ENCODE measurements at regions not wholly inside any gene's neighbourhood (a gene's known extent, or its start where the extent isn't known, plus 50 kb on each side); places are given as distances from the start of the nearest gene placed in this dataset.
"Not testable (repeated sequence)": the region's sequence is repeated elsewhere in the genome, so short reads cannot be mapped to it uniquely, and the experiment has no call there.

DNA sequence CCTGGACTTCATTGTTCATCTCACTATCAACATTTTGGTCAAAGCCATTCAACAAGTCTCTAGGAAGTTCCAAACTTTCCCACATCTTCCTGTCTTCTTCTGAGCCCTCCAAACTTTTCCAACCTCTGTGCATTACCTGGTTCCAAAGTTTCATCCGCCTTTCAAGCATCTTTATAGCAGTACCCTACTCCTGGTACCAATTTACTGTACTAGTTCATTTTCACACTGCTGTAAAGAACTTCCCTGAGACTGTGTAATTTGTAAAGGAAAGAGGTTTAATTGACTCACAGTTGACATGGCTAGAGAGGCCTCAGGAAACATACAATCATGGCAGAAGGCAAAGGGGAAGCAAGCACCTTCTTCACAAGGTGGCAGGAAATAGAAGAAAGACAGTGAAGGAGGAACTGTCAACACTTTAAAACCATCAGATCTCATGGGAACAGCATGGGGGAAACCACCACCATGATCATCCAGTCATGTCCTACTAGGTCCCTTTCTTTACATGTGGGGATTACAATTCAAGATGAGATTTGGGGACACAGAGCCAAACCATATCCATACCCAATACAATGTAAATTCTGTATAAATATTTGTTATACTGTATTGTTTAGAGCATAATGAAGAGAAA is 109.7 kb downstream of the C12orf75 start:
- Histone ChIP-seq H3K27ac (ENCODE audit: low read depth, low read length, severe bottlenecking) (no peak overlapping the region), H3K4me3 (ENCODE audit: extremely low read depth, insufficient read depth, low read length, poor library complexity, severe bottlenecking) (no peak overlapping the region), H3K4me1 (ENCODE audit: control insufficient read depth, insufficient read depth, low read length, poor library complexity, severe bottlenecking) (peaks cover 11% of the 10 kb centered on the region), H3K9me3 (ENCODE audit: control insufficient read depth, low read length) (peaks cover 31% of the 10 kb centered on the region), H3K36me3 (ENCODE audit: control insufficient read depth, insufficient read depth, low read length) (no peaks in the 10 kb centered on the region)
- WGBS, 2 experiments (ENCODE audit: insufficient coverage in 2 of 2): 86% methylated on average over 1 of the region's 1 CpG; no CpG with 5 or more reads in 1 of the 2 experiments

DNA sequence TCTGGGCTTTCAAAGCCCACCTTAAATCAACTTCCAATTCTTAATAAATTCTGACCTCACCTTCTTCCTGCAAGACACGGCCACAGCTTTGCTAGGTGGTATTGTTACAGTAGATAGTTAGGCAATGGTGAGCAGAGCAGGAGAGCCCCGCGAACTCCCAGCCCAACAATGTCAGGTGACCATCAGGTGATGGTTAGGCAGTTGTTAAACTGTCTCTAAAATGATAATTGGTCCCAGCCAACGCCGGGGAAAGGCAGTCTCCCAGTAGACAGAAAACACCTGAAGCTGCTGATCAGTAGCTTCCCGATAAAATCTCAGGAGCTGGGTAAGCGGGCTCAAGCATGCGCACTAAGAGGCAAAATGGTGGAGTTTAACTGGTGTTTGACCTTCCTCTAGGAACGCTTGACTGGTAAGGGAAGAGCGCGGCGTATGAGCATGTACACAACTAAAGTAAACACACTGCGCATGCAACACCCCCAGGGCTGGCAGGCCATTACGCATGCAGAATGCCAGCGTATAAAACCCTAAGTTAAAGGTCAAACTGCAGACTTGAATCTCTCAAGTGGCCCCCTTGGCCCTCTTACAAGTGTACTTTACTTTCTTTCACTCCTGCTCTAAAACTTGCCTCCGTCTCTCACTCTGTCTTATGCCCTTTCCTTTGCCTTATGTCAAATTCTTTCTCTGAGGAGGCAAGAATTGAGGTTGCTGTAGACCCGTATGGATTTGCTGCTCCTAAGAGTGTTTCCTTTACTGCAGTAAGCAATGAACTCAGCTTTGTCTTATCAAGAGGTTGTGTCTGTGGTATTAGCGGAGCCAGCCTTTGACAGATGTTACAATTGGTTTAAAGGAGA is 113.5 kb downstream of the C12orf75 start:
- Histone ChIP-seq H3K4me1 (ENCODE audit: control insufficient read depth, insufficient read depth, low read length, poor library complexity, severe bottlenecking) (peaks cover 22% of the 10 kb centered on the region), H3K4me3 (ENCODE audit: extremely low read depth, insufficient read depth, low read length, poor library complexity, severe bottlenecking) (no peak overlapping the region), H3K36me3 (ENCODE audit: control insufficient read depth, insufficient read depth, low read length) (no peaks in the 10 kb centered on the region), H3K9me3 (ENCODE audit: control insufficient read depth, low read length) (peaks cover 13% of the 10 kb centered on the region), H3K27ac (ENCODE audit: low read depth, low read length, severe bottlenecking) (peak overlapping the region; percentile 24)
- WGBS, 2 experiments (ENCODE audit: insufficient coverage in 2 of 2): 94 to 96% methylated on average over 10 to 11 of the region's 18 CpGs

DNA sequence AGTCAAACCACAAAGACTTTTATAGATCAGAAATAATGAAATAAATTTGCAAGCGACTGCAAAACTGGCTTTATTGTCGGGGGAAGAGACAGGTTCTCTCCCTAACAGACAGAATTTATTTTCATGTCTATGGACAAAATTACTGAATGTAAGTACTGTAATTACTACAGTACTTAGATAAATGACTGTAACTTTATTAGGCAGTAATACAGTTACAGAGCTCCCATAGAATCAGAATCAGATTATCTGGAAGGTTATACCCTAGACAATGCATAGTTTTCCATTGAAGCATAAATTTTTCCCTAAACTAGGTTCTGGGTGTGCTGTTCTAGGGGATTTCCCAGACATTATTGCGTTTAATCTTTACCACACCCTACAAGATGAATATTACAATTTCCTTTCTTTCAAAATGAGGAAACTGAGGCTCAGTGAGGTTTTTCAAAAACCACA is 114.2 kb downstream of the C12orf75 start:
- WGBS, 2 experiments (ENCODE audit: insufficient coverage in 2 of 2): no CpG with 5 or more reads among the region's 3 CpGs
- H3K27ac ChIP-seq (ENCODE audit: low read depth, low read length, severe bottlenecking): peak overlapping the region; percentile 48
- no peaks in the 10 kb centered on the region for H3K36me3 ChIP-seq (ENCODE audit: control insufficient read depth, insufficient read depth, low read length)
- H3K4me3 ChIP-seq (ENCODE audit: extremely low read depth, insufficient read depth, low read length, poor library complexity, severe bottlenecking): no peak overlapping the region
- H3K4me1 ChIP-seq (ENCODE audit: control insufficient read depth, insufficient read depth, low read length, poor library complexity, severe bottlenecking): peaks cover 22% of the 10 kb centered on the region
- peaks cover 7% of the 10 kb centered on the region for H3K9me3 ChIP-seq (ENCODE audit: control insufficient read depth, low read length)

DNA sequence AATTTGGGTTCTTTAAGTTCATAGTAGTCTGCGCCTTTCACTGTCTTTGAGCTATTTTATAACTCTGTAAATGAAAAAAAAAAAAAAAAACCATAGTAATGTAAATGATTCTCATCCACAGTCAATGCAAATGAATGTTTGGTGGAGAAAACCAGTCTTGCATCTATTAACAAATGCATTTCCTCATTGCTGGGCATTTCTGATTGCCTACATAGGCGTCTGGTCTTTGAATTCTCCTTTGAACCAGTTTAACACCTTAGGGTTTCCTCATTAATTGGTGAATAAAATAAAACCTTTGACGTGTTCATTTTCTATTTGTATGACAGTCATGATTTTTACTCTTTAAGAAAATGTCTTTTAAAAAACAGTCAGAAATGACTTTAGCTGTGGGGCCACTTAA is 114.8 kb downstream of the C12orf75 start:
- H3K27ac ChIP-seq (ENCODE audit: low read depth, low read length, severe bottlenecking): peak overlapping the region; percentile 51
- no peak overlapping the region for H3K4me3 ChIP-seq (ENCODE audit: extremely low read depth, insufficient read depth, low read length, poor library complexity, severe bottlenecking)
- peaks cover 5% of the 10 kb centered on the region for H3K9me3 ChIP-seq (ENCODE audit: control insufficient read depth, low read length)
- no CpG with 5 or more reads among the region's 3 CpGs for WGBS, 2 experiments (ENCODE audit: insufficient coverage in 2 of 2)
- peaks cover 22% of the 10 kb centered on the region for H3K4me1 ChIP-seq (ENCODE audit: control insufficient read depth, insufficient read depth, low read length, poor library complexity, severe bottlenecking)
- H3K36me3 ChIP-seq (ENCODE audit: control insufficient read depth, insufficient read depth, low read length): no peaks in the 10 kb centered on the region

DNA sequence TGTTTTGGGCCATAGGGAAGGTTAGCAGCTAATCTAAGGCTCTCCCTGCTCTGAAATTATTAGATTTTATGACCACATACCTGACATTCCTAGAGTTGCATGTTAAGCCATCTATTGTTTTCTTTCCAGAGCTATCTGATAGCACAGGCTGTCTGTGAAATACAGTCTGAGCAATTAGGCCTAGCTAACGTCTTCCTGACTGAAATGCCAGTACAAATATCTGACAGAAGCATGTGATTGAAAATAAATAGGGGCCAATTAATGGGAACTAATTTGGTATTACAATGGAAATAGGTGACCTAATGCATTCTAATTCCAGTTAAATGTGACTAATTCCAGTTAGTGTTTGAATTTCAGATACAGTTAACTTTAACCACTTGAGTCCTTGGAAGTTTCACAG is 115.2 kb downstream of the C12orf75 start:
- 17 to 71% methylated on average over 1 of the region's 1 CpG for WGBS, 2 experiments (ENCODE audit: insufficient coverage in 2 of 2)
- peak overlapping the region; percentile 51 for H3K27ac ChIP-seq (ENCODE audit: low read depth, low read length, severe bottlenecking)
- no peak overlapping the region for H3K4me3 ChIP-seq (ENCODE audit: extremely low read depth, insufficient read depth, low read length, poor library complexity, severe bottlenecking)
- H3K4me1 ChIP-seq (ENCODE audit: control insufficient read depth, insufficient read depth, low read length, poor library complexity, severe bottlenecking): peaks cover 22% of the 10 kb centered on the region
- H3K36me3 ChIP-seq (ENCODE audit: control insufficient read depth, insufficient read depth, low read length): no peaks in the 10 kb centered on the region
- H3K9me3 ChIP-seq (ENCODE audit: control insufficient read depth, low read length): peaks cover 5% of the 10 kb centered on the region

DNA sequence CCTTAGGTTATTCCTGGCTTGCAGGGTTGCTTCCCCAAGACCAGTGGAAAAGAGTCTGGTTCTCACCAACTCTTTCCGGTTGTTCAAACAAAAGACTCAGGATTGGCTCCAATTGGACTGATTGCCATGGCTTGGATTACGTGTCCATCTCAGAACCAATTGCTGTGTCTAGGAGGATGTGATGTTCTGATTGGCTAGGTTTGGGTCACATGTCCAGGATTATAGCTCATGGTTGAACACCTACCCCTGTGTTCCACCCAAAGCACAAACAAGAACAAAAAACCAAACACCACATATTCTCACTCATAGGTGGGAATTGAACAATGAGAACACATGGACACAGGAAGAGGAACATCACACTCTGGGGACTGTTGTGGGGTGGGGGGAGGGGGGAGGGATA is 116.0 kb downstream of the C12orf75 start:
- H3K36me3 ChIP-seq (ENCODE audit: control insufficient read depth, insufficient read depth, low read length); H3K27ac ChIP-seq (ENCODE audit: low read depth, low read length, severe bottlenecking); H3K9me3 ChIP-seq (ENCODE audit: control insufficient read depth, low read length); H3K4me3 ChIP-seq (ENCODE audit: extremely low read depth, insufficient read depth, low read length, poor library complexity, severe bottlenecking): not testable (repeated sequence)
- WGBS, 2 experiments (ENCODE audit: insufficient coverage in 2 of 2): 92 to 100% methylated on average over 1 to 2 of the region's 2 CpGs
- H3K4me1 ChIP-seq (ENCODE audit: control insufficient read depth, insufficient read depth, low read length, poor library complexity, severe bottlenecking): peaks cover 22% of the 10 kb centered on the region

DNA sequence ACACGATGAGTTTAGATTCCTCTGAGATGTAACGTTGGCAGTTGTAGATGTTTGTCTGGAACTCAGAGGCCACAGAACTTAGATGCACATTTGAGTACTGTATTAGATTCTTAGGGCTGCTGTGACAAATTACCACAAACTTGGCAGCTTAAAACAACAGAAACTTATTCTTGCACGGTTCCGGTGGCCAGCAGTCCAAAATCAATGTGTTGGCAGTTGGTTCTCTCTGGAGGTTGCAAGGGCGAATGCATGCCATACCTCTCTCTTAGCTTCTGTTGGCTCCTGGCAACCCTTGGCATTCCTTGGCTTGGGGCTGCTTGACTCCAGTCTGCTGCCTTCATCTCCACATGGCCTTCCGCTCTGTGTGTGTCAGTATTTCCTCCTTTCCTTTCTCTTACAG is 118.9 kb downstream of the C12orf75 start:
- Histone ChIP-seq H3K4me1 (ENCODE audit: control insufficient read depth, insufficient read depth, low read length, poor library complexity, severe bottlenecking) (peaks cover 18% of the 10 kb centered on the region), H3K4me3 (ENCODE audit: extremely low read depth, insufficient read depth, low read length, poor library complexity, severe bottlenecking) (no peak overlapping the region), H3K27ac (ENCODE audit: low read depth, low read length, severe bottlenecking) (no peak overlapping the region), H3K9me3 (ENCODE audit: control insufficient read depth, low read length) (no peaks in the 10 kb centered on the region), H3K36me3 (ENCODE audit: control insufficient read depth, insufficient read depth, low read length) (no peaks in the 10 kb centered on the region)
- 85 to 88% methylated on average over 4 to 6 of the region's 6 CpGs for WGBS, 2 experiments (ENCODE audit: insufficient coverage in 2 of 2)

DNA sequence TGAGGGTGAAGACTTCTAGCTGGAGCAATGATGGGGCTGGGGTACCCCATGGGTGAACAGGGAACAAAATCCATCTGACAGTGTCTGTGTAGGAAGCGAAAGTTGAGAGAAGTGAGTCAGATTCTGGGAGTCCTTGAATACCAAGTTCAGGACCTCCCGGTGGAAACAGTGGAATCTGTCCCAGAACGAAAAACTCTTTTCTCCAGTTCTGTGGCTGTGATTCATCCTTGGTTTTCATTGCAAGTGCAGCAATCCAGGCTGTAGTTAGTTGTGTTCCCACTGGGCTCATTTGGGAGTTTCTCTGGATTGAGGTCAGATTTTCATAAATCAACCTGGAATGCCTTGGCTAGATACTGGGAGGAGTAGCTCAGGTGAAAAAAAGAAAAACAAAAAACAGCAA is 120.7 kb downstream of the C12orf75 start:
- Histone ChIP-seq H3K36me3 (ENCODE audit: control insufficient read depth, insufficient read depth, low read length) (no peaks in the 10 kb centered on the region), H3K4me1 (ENCODE audit: control insufficient read depth, insufficient read depth, low read length, poor library complexity, severe bottlenecking) (peaks cover under 1% of the 10 kb centered on the region), H3K4me3 (ENCODE audit: extremely low read depth, insufficient read depth, low read length, poor library complexity, severe bottlenecking) (no peak overlapping the region), H3K9me3 (ENCODE audit: control insufficient read depth, low read length) (no peaks in the 10 kb centered on the region), H3K27ac (ENCODE audit: low read depth, low read length, severe bottlenecking) (no peak overlapping the region)
- 89 to 97% methylated on average over 3 of the region's 3 CpGs for WGBS, 2 experiments (ENCODE audit: insufficient coverage in 2 of 2)

DNA sequence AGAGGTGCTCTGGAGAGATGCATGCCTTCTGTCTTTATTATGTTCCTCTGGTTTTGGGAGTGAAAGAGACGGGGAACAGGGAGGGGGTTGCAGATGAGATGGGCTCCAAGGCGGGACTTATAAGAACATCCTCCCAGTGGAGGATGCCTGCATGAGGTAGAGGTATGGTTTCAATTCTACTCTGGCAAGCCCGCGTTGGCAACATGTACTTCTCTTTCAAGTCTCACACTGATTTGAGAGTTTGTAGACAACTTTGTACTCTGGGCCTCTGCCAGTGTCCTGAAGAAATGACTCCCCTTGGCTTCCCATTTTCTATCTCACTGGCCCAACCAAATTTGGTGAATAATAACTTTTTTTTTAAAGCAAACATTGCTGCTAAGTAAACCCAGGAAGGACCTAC is 121.3 kb downstream of the C12orf75 start:
- no peaks in the 10 kb centered on the region for H3K4me1 ChIP-seq (ENCODE audit: control insufficient read depth, insufficient read depth, low read length, poor library complexity, severe bottlenecking)
- H3K4me3 ChIP-seq (ENCODE audit: extremely low read depth, insufficient read depth, low read length, poor library complexity, severe bottlenecking): no peak overlapping the region
- H3K27ac ChIP-seq (ENCODE audit: low read depth, low read length, severe bottlenecking): no peak overlapping the region
- H3K9me3 ChIP-seq (ENCODE audit: control insufficient read depth, low read length): no peaks in the 10 kb centered on the region
- no peaks in the 10 kb centered on the region for H3K36me3 ChIP-seq (ENCODE audit: control insufficient read depth, insufficient read depth, low read length)
- 71 to 88% methylated on average over 3 to 4 of the region's 4 CpGs for WGBS, 2 experiments (ENCODE audit: insufficient coverage in 2 of 2)

DNA sequence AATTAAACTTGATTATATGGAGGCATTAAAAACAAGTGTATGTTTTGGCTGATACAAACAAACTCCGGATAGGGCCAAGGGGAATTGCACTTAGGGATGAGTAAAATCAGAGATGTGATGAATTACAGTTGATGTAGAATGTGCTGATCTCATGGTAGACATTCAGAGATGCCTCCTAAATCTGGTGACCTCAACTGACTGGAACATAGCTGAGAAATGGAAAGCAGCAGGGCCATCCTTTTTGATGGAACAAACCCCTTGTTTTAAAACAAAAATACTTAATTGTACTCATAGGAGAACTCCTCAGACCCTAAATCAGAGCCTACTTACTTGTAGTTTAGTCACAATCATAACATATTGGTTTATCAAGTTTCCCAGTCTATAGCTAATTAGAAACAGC is 122.8 kb downstream of the C12orf75 start:
- WGBS, 2 experiments (ENCODE audit: insufficient coverage in 2 of 2): 91 to 100% methylated on average over 1 of the region's 1 CpG
- no peak overlapping the region for H3K4me3 ChIP-seq (ENCODE audit: extremely low read depth, insufficient read depth, low read length, poor library complexity, severe bottlenecking)
- no peak overlapping the region for H3K27ac ChIP-seq (ENCODE audit: low read depth, low read length, severe bottlenecking)
- H3K9me3 ChIP-seq (ENCODE audit: control insufficient read depth, low read length): peaks cover 2% of the 10 kb centered on the region
- H3K36me3 ChIP-seq (ENCODE audit: control insufficient read depth, insufficient read depth, low read length): no peaks in the 10 kb centered on the region
- H3K4me1 ChIP-seq (ENCODE audit: control insufficient read depth, insufficient read depth, low read length, poor library complexity, severe bottlenecking): no peaks in the 10 kb centered on the region

DNA sequence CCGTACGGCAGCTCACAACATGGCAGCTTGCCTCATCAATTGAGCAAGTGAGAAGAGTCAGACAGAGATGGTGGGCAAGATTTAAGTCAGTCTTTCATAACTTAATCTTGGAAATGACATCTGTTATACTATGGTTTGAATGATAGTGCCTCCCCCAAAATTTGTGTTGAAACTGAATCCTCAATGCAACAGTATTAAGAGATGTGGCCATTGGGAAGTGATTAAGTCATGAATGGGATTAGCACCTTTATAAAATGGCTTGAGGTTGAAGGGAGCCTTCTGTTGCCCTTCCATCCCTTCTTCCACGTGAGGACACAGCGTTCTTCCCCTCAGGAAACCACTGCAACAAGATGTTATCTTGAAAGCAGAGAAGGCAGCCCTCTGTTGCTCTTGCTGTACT is 124.2 kb downstream of the C12orf75 start:
- Histone ChIP-seq H3K27ac (ENCODE audit: low read depth, low read length, severe bottlenecking) (no peak overlapping the region), H3K9me3 (ENCODE audit: control insufficient read depth, low read length) (peaks cover 15% of the 10 kb centered on the region), H3K36me3 (ENCODE audit: control insufficient read depth, insufficient read depth, low read length) (no peaks in the 10 kb centered on the region), H3K4me3 (ENCODE audit: extremely low read depth, insufficient read depth, low read length, poor library complexity, severe bottlenecking) (no peak overlapping the region), H3K4me1 (ENCODE audit: control insufficient read depth, insufficient read depth, low read length, poor library complexity, severe bottlenecking) (no peaks in the 10 kb centered on the region)
- 100% methylated on average over 2 of the region's 4 CpGs for WGBS, 2 experiments (ENCODE audit: insufficient coverage in 2 of 2)

All from mesodermal cell (in vitro differentiated cells).